Breast epithelium (tissue), 4 donors: ENCODE measurements at regions not wholly inside any gene's neighbourhood (a gene's known extent, or its start where the extent isn't known, plus 50 kb on each side); places are given as distances from the start of the nearest gene placed in this dataset.

Source experiments
- DNase-seq, 2 donors: peaks; one replicate each; pipeline ENCODE4 v3.0.0-alpha.2; 2019; ENCODE audit warnings: low spot score in 2 of 2
- H3K27ac ChIP-seq, 2 donors: fragments of 200-600 bp; sonication (generic) in 1 of 2; one replicate each; pipeline ENCODE4 v1.5.1; 2016 to 2019; ENCODE audit warnings: mild to moderate bottlenecking in 1 of 2
- H3K27me3 ChIP-seq, 2 donors: fragments of 200-600 bp; sonication (generic) in 1 of 2; one replicate each; pipeline versions ENCODE4 v1.5.1 to v1.6.0; 2017 to 2019; ENCODE audit warnings: control low read depth in 1 of 2, mild to moderate bottlenecking in 1 of 2
- H3K36me3 ChIP-seq: fragments of 200-600 bp; one replicate; pipeline ENCODE4 v1.5.1; 2019
- H3K4me1 ChIP-seq, 2 donors: fragments of 200-600 bp; sonication (generic); one replicate each; pipeline ENCODE4 v1.5.1; 2016 to 2019; ENCODE audit warnings: control low read depth in 1 of 2
- H3K4me3 ChIP-seq, 3 donors: fragments of 200-600 bp; sonication (generic); 1 replicate in 2 of 3; 2 replicates in 1 of 3; pipeline ENCODE4 v1.5.1; 2016 to 2019; ENCODE audit warnings: mild to moderate bottlenecking in 3 of 3, moderate library complexity in 2 of 3
- H3K9me3 ChIP-seq, 2 donors: fragments of 200-600 bp; sonication (generic) in 1 of 2; one replicate each; pipeline ENCODE4 v1.5.1; 2016 to 2019; ENCODE audit warnings: control low read depth in 1 of 2
- CTCF ChIP-seq, 3 donors: fragments of 450-650 bp; IDR thresholded peaks; one replicate each; pipeline ENCODE4 v1.5.1; 2016 to 2017; ENCODE audit warnings: antibody characterized with exemption in 3 of 3, mild to moderate bottlenecking in 3 of 3, moderate library complexity in 3 of 3
- POLR2A ChIP-seq: fragments of 450-650 bp; IDR thresholded peaks from one replicate; pipeline ENCODE4 v1.6.1; 2016; ENCODE audit warnings: antibody characterized with exemption, mild to moderate bottlenecking, moderate library complexity
- POLR2AphosphoS5 ChIP-seq, 3 donors: sonication (generic); formaldehyde crosslinking; IDR thresholded peaks; one replicate each; pipeline ENCODE4 v1.6.1; 2017; ENCODE audit warnings: antibody characterized with exemption in 3 of 3
- intact Hi-C: fragments of 100-400 bp; cut with DNase I; formaldehyde crosslinking; loops from one replicate; pipeline ENCODE4 v1.15.1; 2023; ENCODE audit warnings: low total_unique reads

GRCh38 chr10:64726466-64726865 lies 1205.3 kb downstream of the REEP3 start:
- H3K4me3 ChIP-seq: no peak overlapping the region
- no peaks in the 10 kb centered on the region for H3K27me3 ChIP-seq
- no peaks in the 10 kb centered on the region for H3K36me3 ChIP-seq
- no peak overlapping the region for H3K27ac ChIP-seq
- intact Hi-C loops: no loop called here
- TF ChIP-seq CTCF (IDR thresholded peaks at IDR 0.05): no peak
- no peak for TF ChIP-seq POLR2AphosphoS5 (IDR thresholded peaks at IDR 0.05)
- TF ChIP-seq POLR2A: no peak
- no peak for DNase-seq
- H3K4me1 ChIP-seq: no peaks in the 10 kb centered on the region
- no peaks in the 10 kb centered on the region for H3K9me3 ChIP-seq

GRCh38 chr10:64731016-64731415 lies 1209.8 kb downstream of the REEP3 start:
- no peaks in the 10 kb centered on the region for H3K27me3 ChIP-seq
- H3K9me3 ChIP-seq: no peaks in the 10 kb centered on the region
- H3K27ac ChIP-seq: no peak overlapping the region
- H3K36me3 ChIP-seq: no peaks in the 10 kb centered on the region
- intact Hi-C loops: no loop called here
- H3K4me3 ChIP-seq: no peak overlapping the region
- TF ChIP-seq POLR2A (no peak), CTCF (IDR thresholded peaks at IDR 0.05) (no peak), POLR2AphosphoS5 (IDR thresholded peaks at IDR 0.05) (no peak)
- DNase-seq: no peak
- no peaks in the 10 kb centered on the region for H3K4me1 ChIP-seq

GRCh38 chr10:64732372-64732957 lies 1211.3 kb downstream of the REEP3 start:
- Histone ChIP-seq H3K9me3 (no peaks in the 10 kb centered on the region), H3K4me3 (no peak overlapping the region), H3K36me3 (no peaks in the 10 kb centered on the region), H3K4me1 (no peaks in the 10 kb centered on the region), H3K27me3 (no peaks in the 10 kb centered on the region), H3K27ac (no peak overlapping the region)
- no peak for DNase-seq
- TF ChIP-seq CTCF (IDR thresholded peaks at IDR 0.05): no peak
- intact Hi-C loops: no loop called here

- TF ChIP-seq CTCF (IDR thresholded peaks at IDR 0.05) (no peak), POLR2AphosphoS5 (IDR thresholded peaks at IDR 0.05) (no peak), POLR2A (no peak)
- intact Hi-C loops: no loop called here
- H3K4me3 ChIP-seq: no peak overlapping the region
- H3K4me1 ChIP-seq: no peaks in the 10 kb centered on the region
- H3K9me3 ChIP-seq: no peaks in the 10 kb centered on the region
- H3K27ac ChIP-seq: no peak overlapping the region
- no peaks in the 10 kb centered on the region for H3K27me3 ChIP-seq
- H3K36me3 ChIP-seq: no peaks in the 10 kb centered on the region
- DNase-seq: no peak
Measured at GRCh38 chr10:64733980-64734379, 1212.8 kb downstream of the REEP3 start.

- Histone ChIP-seq H3K36me3 (no peaks in the 10 kb centered on the region), H3K4me3 (no peak overlapping the region), H3K9me3 (peaks cover 0 to 4% of the 10 kb centered on the region in 2 donors), H3K27me3 (no peaks in the 10 kb centered on the region), H3K27ac (no peak overlapping the region), H3K4me1 (no peaks in the 10 kb centered on the region)
- TF ChIP-seq POLR2AphosphoS5 (IDR thresholded peaks at IDR 0.05) (no peak), CTCF (IDR thresholded peaks at IDR 0.05) (no peak), POLR2A (no peak)
- DNase-seq: no peak
- intact Hi-C loops: no loop called here
Measured at GRCh38 chr10:64738462-64738861, 1217.3 kb downstream of the REEP3 start.
